Activated T-cell treated with anti-CD3 and anti-CD28 coated beads, Interleukin-2, amount 50 U/mL, for 48 hours (primary cell): ENCODE measurements at regions not wholly inside any gene's neighbourhood (a gene's known extent, or its start where the extent isn't known, plus 50 kb on each side); places are given as distances from the start of the nearest gene placed in this dataset.

Experiments used
- DNase-seq, 2 experiments: peaks; one replicate each; pipeline ENCODE4 v3.0.0-alpha.2; 2020

DNA sequence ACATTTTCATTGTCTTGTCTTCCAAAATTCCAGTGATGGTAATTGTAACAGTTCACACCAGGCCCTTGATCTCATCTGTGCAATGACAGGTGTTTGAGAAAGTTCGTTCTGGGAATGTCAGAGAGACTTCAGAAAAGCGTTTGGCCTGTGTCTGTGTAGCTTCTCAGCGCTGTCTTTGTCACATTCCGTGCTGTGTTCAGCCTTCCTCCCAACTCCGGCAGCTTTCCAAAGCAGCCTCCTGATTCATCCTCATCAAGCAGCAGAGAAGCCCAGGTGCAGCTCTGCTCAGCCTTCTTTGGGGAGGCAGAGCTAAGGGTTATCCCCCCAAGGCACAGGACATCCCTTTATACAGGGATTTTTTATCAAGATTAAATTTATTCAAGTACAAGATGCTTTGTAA, 494.0 kb upstream of the SUCLG2 start:
- no peak for DNase-seq

DNA sequence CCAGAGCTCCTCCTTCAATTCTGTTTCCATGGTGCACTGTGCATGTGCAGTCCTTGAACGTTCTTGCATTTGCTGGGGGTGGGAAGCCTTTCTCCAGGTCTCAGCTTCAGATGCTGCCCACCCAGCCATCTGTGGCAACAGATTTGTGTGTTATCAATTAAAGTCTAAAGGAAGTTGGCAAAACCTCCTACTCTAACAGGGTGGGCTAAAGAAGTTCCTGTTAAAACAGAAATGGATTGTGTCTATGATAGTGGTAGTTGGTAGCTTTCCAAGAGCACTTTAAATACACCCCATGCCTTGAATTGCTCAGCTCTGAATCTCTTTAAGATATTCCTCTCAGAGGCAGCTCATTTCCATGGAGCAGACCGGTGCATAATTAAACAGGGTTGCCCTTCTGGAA, 488.0 kb upstream of the SUCLG2 start:
- DNase-seq: no peak

- DNase-seq: no peak
These were observed 485.5 kb upstream of the SUCLG2 start for GRCh38 chr3:68139897-68140296.

DNA sequence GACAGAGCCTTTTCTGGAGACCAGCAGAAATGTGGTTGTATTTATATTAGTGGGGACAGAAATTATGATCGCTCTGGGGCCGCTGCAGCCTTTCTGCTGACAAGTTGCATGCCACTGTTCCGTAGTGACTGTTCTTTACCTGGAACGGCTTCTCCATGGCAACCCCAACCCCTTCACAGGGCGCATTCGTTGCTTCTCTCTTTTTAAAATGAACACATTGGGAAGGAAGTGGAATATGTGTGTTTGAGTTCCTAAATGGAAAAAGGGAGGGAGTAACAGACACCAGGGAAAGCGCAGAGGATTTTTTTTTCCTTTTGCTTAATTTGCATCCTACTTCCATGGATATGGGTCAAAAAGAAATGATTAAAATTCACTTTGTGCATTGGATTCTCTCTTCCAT, 482.0 kb upstream of the SUCLG2 start:
- DNase-seq: no peak

GRCh38 chr3:68135067-68135466, 480.7 kb upstream of the SUCLG2 start:
- no peak for DNase-seq

GRCh38 chr3:68129065-68129464, 474.7 kb upstream of the SUCLG2 start:
- no peak for DNase-seq

DNA sequence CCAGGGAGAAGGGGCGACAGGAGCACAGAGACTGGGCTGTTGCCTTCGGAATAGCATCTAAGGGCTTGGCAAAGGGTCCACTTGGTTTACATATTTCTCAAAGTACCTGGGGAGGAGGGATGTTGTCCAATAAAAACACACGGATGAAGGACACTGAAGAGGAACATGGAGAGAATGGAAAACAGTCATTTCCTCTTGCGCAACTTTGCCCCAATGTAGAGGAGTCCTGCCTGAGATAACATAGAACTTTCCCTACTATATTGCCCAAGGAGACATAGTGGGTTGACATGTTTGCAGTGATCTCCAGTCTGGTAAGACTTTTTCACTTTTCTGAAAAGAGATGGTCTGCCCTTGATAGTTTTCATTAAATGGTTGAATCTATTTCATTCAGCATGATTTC, 468.8 kb upstream of the SUCLG2 start:
- no peak for DNase-seq

- DNase-seq: no peak
These were observed 466.9 kb upstream of the SUCLG2 start for GRCh38 chr3:68121287-68121686.

GRCh38 chr3:68116580-68116979, 462.2 kb upstream of the SUCLG2 start:
- DNase-seq: no peak

DNA sequence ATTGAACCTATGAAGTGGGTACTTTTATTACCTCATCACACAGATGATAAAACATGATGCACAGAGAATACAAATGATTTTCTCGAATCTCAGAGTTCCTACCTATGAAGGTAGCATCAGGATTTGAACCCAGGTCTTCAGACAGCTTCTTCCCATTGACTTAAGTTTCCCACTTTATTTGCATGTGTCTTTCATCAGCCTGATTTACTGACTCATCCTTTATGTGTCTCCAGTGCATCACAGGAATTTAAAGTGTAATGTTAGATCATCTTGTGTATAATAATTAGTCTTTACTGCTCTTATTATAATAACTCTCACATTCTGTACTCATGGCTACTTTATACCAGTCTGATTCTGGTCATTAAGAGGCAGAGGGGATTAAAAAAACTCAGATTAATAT, 449.4 kb upstream of the SUCLG2 start:
- DNase-seq: no peak

- DNase-seq: no peak
These were observed 436.2 kb upstream of the SUCLG2 start for GRCh38 chr3:68090571-68090970.

DNA sequence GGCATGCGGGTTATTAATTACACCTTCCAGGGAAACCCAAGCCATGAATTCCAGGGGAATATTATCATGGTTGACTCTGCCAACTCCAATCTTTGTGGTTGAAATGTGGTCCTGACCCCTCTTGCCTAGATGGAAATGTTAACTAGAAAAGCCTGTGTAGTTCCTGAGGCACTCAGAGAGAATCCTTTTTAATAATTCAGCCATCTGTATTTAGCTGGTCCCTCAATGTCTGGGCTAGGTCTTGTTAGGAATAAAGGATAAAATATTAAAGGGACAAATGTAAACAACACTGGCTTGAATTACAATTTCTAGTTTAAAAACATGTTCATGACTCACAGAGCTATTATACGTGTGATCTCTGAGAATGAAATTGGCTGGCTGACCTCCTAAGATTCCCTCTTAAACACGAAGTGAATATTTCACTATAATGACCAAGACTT, 435.2 kb upstream of the SUCLG2 start:
- no peak for DNase-seq

DNA sequence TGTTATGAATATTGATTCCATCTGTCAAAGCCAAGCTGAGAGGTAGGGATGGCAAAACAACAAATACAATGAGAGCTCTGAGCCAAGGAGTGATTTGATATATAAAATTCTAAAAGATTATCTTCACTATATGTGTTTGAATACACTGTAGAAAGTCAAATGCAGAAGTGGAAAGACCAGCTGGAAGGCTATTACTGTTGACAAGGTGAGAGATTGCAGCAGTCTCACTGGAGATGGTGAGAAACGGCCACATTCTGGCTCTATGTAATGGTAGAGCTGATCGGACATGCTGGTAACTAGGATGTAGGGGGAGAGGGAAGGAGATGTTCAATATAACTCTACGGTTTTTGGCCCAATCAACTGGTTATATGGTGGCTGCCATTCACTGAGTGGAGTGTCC, 434.2 kb upstream of the SUCLG2 start:
- no peak for DNase-seq

GRCh38 chr3:68088216-68088615, 433.8 kb upstream of the SUCLG2 start:
- DNase-seq: peak in 1 of 2 experiments; percentile 26

DNA sequence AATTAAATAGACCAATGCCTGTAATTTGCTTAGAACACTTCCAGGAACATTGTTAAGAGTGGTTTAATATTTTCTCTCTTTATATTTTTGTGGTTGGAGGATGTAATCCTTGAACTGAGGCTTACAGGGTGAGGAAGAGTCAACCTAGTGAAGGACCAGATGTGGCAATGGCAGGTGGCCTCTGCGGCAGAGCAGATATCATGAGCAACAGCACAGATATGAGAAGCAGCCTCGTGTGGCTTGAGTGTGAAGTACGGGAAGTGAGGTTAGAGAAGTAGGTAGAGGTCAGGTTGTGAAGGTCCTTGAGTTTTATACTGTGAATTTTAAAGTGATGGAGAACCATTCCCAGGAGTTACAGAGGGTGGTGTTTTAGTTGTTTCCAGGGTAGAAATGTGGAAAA, 417.6 kb upstream of the SUCLG2 start:
- DNase-seq: no peak

- DNase-seq: no peak
These were observed 415.8 kb upstream of the SUCLG2 start for GRCh38 chr3:68070186-68070585.

DNA sequence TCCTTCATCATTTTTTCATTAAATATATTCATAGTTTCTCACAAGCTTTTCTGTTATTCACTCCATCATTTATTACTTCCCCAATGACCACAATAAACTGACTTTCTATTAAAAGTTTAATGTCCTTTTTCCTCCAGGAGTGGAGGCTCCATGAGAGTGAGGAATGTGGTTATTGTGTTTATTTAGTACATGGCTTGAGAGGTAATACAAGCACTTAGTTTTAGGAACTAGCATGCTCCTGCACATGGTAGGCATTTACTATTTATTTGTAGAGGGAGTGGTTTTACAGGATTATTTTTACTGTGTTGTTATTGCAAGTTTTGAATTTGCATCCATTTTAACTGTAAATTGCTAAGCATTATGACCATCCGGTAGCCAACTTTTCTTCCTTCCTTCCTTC, 412.9 kb upstream of the SUCLG2 start:
- no peak for DNase-seq

GRCh38 chr3:68062926-68063325, 408.5 kb upstream of the SUCLG2 start:
- no peak for DNase-seq

- no peak for DNase-seq
These were observed 406.5 kb upstream of the SUCLG2 start for GRCh38 chr3:68060910-68061309.

- DNase-seq: no peak
These were observed 405.8 kb upstream of the SUCLG2 start for GRCh38 chr3:68060191-68060590.

DNA sequence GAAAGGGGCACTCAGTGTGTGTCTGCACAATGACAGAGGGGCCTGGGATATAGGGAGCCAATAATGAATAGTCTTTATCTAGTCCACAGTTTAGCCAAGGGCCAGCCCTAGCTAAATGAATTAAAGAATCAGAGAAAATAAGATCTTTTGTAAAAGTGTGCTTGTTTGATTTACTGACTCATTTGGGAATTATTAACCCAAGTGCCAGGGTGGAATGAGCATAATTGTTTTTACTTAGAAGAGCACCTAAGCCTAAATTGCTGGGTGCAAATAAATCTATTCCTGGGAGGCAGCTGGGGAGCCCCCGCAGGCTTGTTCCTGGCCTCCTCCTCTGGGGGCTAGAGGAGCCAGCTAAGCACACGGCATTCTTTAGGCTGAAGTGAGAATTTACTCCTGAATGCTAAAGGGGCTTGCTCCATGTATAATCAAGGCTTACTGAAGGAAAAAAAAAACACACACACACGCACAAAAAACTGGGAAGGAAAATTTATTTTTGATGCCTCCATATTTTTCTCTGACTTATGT, 405.3 kb upstream of the SUCLG2 start:
- no peak for DNase-seq

- peak; percentile 48 to 53 for DNase-seq
These were observed 403.4 kb upstream of the SUCLG2 start for GRCh38 chr3:68057637-68058320.

- no peak for DNase-seq
These were observed 402.1 kb upstream of the SUCLG2 start for GRCh38 chr3:68056556-68056955.

GRCh38 chr3:68055215-68055614, 400.8 kb upstream of the SUCLG2 start:
- DNase-seq: no peak

- DNase-seq: no peak
These were observed 395.4 kb upstream of the SUCLG2 start for GRCh38 chr3:68049776-68050175.
